ENCODE measurements at regions not wholly inside any gene's neighbourhood (a gene's known extent, or its start where the extent isn't known, plus 50 kb on each side); places are given as distances from the start of the nearest gene placed in this dataset.

DNA sequence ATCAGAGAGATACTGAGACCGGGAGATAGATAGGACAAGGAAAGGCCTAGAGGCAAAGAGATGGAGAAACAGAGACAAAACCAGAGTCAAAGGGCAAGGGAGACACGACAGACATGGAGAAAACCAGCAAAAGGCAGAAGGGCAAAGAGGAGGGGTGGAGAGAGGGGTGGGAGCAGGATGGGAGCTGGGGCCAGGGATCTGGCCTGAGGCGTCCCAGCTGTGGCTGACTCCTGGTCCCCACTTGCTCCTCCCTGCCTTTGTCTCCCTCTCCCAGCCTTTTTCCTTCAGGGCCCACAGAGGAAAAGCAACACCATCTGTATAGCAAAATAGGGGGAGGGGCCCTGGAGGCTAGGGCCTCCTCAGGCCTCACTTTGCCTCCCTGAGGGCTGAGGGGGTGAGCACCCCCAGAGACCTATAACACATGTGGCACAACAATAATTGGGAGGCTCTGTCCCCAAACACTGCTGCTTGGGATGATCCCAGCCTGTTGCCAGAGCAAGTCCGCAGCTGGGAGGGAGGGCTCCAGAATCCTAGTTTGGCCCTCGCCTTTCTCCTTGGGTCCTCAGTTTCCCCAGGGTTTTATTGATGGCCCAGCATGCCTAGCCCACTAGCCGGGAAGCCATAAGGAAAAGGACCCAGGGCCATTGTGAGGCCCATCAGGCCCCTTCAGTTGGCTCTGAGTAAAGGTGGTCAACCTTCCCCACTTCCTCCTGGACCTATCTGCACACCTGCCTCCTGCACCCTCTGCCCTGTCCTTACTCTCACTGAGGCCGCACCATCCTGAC, 96.8 kb downstream of the PJA1 start:
- TF ChIP-seq, protein P1, sequence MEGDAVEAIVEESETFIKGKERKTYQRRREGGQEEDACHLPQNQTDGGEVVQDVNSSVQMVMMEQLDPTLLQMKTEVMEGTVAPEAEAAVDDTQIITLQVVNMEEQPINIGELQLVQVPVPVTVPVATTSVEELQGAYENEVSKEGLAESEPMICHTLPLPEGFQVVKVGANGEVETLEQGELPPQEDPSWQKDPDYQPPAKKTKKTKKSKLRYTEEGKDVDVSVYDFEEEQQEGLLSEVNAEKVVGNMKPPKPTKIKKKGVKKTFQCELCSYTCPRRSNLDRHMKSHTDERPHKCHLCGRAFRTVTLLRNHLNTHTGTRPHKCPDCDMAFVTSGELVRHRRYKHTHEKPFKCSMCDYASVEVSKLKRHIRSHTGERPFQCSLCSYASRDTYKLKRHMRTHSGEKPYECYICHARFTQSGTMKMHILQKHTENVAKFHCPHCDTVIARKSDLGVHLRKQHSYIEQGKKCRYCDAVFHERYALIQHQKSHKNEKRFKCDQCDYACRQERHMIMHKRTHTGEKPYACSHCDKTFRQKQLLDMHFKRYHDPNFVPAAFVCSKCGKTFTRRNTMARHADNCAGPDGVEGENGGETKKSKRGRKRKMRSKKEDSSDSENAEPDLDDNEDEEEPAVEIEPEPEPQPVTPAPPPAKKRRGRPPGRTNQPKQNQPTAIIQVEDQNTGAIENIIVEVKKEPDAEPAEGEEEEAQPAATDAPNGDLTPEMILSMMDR (IDR thresholded peaks at IDR 0.05; ENCODE audit: insufficient read depth, low read depth, low read length), result no peak
- POLR2A ChIA-PET, result no interaction called here
- CTCF ChIA-PET, result interaction anchor here (1.9 kb wide), 1 partner anchor 241 kb away, joined by 6 read pairs; no protein-coding TSS in a partner anchor
- Histone ChIP-seq H3K36me3 (ENCODE audit: control insufficient read depth, insufficient read depth, low read length) (no peaks in the 10 kb centered on the region), H3K4me3 (ENCODE audit: low read depth, low read length) (no peak overlapping the region), H3K27me3 (ENCODE audit: control insufficient read depth, insufficient read depth, low read length) (no peaks in the 10 kb centered on the region)
- no peak for DNase-seq (ENCODE audit: low read depth)

DNA sequence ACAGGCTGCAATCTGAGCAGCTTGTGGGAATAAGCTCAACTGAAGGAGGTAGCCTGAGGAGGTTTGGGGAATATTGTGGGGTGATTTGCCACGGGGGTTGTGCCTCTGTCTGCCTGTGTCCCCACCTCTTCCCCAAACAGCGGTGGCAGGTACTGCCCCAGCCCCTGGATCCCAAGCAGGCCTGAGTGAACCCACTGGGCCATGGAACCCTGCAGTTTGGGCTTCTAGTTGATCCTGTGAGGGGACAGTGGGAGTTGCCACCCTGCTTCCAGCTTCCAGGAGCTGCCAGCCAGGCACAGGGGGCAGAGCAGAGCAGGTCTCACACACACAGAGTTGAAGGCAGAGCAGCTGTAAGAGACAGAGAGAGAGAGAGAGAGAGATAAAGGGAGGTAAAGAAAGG, 97.4 kb downstream of the PJA1 start:
- TF ChIP-seq, protein P1 (IDR thresholded peaks at IDR 0.05; ENCODE audit: insufficient read depth, low read depth, low read length), result no peak
- no peak overlapping the region for H3K4me3 ChIP-seq (ENCODE audit: low read depth, low read length)
- CTCF ChIA-PET, result interaction anchor here (1.9 kb wide), 1 partner anchor 240 kb away, joined by 6 read pairs; no protein-coding TSS in a partner anchor
- no peaks in the 10 kb centered on the region for H3K36me3 ChIP-seq (ENCODE audit: control insufficient read depth, insufficient read depth, low read length)
- no peaks in the 10 kb centered on the region for H3K27me3 ChIP-seq (ENCODE audit: control insufficient read depth, insufficient read depth, low read length)
- POLR2A ChIA-PET, result no interaction called here
- DNase-seq (ENCODE audit: low read depth), result no peak

DNA sequence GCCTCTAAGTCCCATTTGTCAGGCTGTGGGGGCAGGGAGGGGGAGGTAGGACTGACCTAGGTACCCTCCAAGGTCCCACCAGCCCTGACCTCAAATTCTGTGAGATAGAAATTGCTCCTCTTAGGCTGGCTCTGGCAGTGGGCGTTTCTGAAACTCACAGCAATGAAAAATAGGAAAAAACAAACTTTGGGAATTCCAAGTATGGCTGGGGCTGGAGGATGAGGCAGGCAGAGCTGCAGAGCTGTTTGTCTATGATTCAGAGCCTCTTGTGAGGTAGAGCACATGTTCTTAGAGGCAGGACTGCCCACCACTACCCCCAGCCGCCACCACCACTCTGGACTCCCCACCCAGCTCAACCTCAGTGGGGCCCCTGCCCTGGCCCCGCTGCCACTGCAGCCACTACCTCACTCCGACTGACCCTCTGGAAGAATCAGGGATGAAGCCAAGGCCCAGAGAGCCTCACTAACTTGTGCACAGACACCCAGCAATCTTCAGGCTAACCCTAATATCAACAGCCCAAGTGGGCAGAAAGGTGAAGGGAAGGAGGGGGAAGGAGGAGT, 98.2 kb downstream of the PJA1 start:
- no peak for DNase-seq (ENCODE audit: low read depth)
- ChIA-PET POLR2A (no interaction called here), CTCF (interaction anchor here (0.6 to 1.9 kb wide), 2 partner anchors 238 to 239 kb away, joined by 3 to 6 read pairs; partner anchors contain the start of gene EFNB1)
- TF ChIP-seq, protein P1 (IDR thresholded peaks at IDR 0.05; ENCODE audit: insufficient read depth, low read depth, low read length), result no peak
- no peaks in the 10 kb centered on the region for H3K36me3 ChIP-seq (ENCODE audit: control insufficient read depth, insufficient read depth, low read length)
- no peaks in the 10 kb centered on the region for H3K27me3 ChIP-seq (ENCODE audit: control insufficient read depth, insufficient read depth, low read length)
- H3K4me3 ChIP-seq (ENCODE audit: low read depth, low read length), result no peak overlapping the region

GRCh38 chrX:69066021-69066757, 99.1 kb downstream of the PJA1 start:
- DNase-seq (ENCODE audit: low read depth), result no peak
- ChIA-PET POLR2A (no interaction called here), CTCF (interaction anchor here (0.6 to 1.7 kb wide), 2 partner anchors 82 to 237 kb away, joined by 4 to 5 read pairs; partner anchors contain the start of gene EFNB1)

More at GRCh38 chrX:69066021-69066757, 99.1 kb downstream of the PJA1 start:
- Histone ChIP-seq H3K36me3 (ENCODE audit: control insufficient read depth, insufficient read depth, low read length) (no peaks in the 10 kb centered on the region), H3K27me3 (ENCODE audit: control insufficient read depth, insufficient read depth, low read length) (no peaks in the 10 kb centered on the region), H3K4me3 (ENCODE audit: low read depth, low read length) (no peak overlapping the region)
- TF ChIP-seq, protein P1 (IDR thresholded peaks at IDR 0.05; ENCODE audit: insufficient read depth, low read depth, low read length), result no peak

Data from BJ (cell line).